GM06990 (cell line): ENCODE measurements at regions not wholly inside any gene's neighbourhood (a gene's known extent, or its start where the extent isn't known, plus 50 kb on each side); places are given as distances from the start of the nearest gene placed in this dataset.

Source experiments
- DNase-seq: peaks from one replicate; pipeline ENCODE4 v3.0.0-alpha.2; 2011; ENCODE audit not compliant: insufficient read length; ENCODE audit errors: extremely low read depth
- H3K27me3 ChIP-seq: replicated peaks from 2 replicates; pipeline ENCODE4 v1.6.0; 2011; ENCODE audit warnings: low read length; ENCODE audit not compliant: control insufficient read depth, insufficient read depth
- H3K36me3 ChIP-seq: 2 replicates; pipeline ENCODE4 v1.5.1; 2011; ENCODE audit warnings: low read length; ENCODE audit not compliant: control insufficient read depth, insufficient read depth
- H3K4me3 ChIP-seq: replicated peaks from 2 replicates; pipeline ENCODE4 v1.5.1; 2011; ENCODE audit warnings: low read depth, mild to moderate bottlenecking, control low read depth, low read length
- CTCF ChIP-seq: IDR thresholded peaks from 2 replicates; pipeline ENCODE4 v1.5.1; 2011; ENCODE audit warnings: low read length, control low read depth, mild to moderate bottlenecking, inconsistent platforms; ENCODE audit not compliant: insufficient read depth, poor library complexity, severe bottlenecking

GRCh38 chr2:129801575-129801974 is 177.9 kb upstream of the RAB6C start:
- no peak for DNase-seq
- Histone ChIP-seq H3K27me3 (no peaks in the 10 kb centered on the region; the same call in none of the 2 replicates), H3K4me3 (no peak overlapping the region), H3K36me3 (no peaks in the 10 kb centered on the region)
- no peak for TF ChIP-seq CTCF

- Histone ChIP-seq H3K36me3 (no peaks in the 10 kb centered on the region), H3K27me3 (no peaks in the 10 kb centered on the region; the same call in none of the 2 replicates), H3K4me3 (no peak overlapping the region)
- DNase-seq: no peak
- no peak for TF ChIP-seq CTCF
Measured at GRCh38 chr2:129802290-129802689, 177.2 kb upstream of the RAB6C start.

GRCh38 chr2:129803032-129803431 is 176.4 kb upstream of the RAB6C start:
- no peak for TF ChIP-seq CTCF
- Histone ChIP-seq H3K36me3 (no peaks in the 10 kb centered on the region), H3K4me3 (no peak overlapping the region), H3K27me3 (no peaks in the 10 kb centered on the region; the same call in none of the 2 replicates)
- DNase-seq: no peak

- Histone ChIP-seq H3K36me3 (no peaks in the 10 kb centered on the region), H3K4me3 (no peak overlapping the region), H3K27me3 (no peaks in the 10 kb centered on the region; the same call in 1 of the 2 replicates)
- no peak for DNase-seq
- TF ChIP-seq CTCF: no peak
Measured at GRCh38 chr2:129803871-129804270, 175.6 kb upstream of the RAB6C start.

GRCh38 chr2:129805899-129806298 is 173.6 kb upstream of the RAB6C start:
- DNase-seq: no peak
- H3K36me3 ChIP-seq: no peaks in the 10 kb centered on the region
- no peak overlapping the region for H3K4me3 ChIP-seq
- H3K27me3 ChIP-seq: no peaks in the 10 kb centered on the region; the same call in 1 of the 2 replicates
- no peak for TF ChIP-seq CTCF

- no peaks in the 10 kb centered on the region; the same call in 1 of the 2 replicates for H3K27me3 ChIP-seq
- H3K4me3 ChIP-seq: no peak overlapping the region
- no peak for DNase-seq
- TF ChIP-seq CTCF: no peak
- H3K36me3 ChIP-seq: no peaks in the 10 kb centered on the region
Measured at GRCh38 chr2:129806317-129806716, 173.1 kb upstream of the RAB6C start.
